ENCODE measurements at regions not wholly inside any gene's neighbourhood (a gene's known extent, or its start where the extent isn't known, plus 50 kb on each side); places are given as distances from the start of the nearest gene placed in this dataset.
"Not testable (repeated sequence)": the region's sequence is repeated elsewhere in the genome, so short reads cannot be mapped to it uniquely, and the experiment has no call there.

GRCh38 chr3:160047876-160048275 is 59.2 kb downstream of the IL12A start:
- DNase-seq = no peak

DNA sequence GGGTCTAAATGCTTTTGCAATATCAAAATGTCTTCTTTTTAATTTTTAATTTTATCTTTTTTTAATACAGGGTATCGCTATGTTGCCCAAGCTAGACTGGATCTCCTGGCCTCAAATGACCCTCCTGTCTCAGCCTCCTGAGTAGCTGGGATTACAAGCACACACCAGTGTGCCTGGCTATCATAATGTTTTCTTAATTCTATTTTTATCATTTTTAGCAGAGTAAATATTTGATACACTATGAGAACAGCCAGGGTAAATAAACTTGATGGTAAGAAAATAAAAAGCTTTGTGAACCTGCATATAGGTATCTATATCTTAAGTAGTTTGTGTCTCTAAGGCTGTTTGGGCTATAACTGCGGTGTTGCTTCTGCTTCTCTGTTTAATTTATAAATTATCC is 60.4 kb downstream of the IL12A start:
- no peak for DNase-seq

DNA sequence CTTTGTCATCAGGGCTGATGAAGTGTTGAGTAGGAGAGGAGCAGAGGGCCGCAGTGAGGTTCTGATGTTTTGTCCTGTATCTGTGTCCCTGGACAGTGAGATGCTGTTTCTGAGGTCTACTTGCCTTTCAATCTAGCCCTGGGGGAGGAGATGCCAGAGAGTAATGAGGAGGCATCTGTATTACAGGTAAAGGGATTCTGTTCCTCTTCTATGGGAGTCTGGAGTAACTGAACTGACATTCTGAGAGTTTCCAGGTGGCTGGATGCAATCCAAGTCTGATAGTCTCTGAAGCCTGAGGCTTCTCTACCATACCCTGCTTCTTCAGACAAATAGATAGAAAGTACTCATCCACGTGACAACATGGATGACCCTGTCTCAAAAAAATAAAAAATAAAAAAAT is 60.9 kb downstream of the IL12A start:
- DNase-seq = no peak

DNA sequence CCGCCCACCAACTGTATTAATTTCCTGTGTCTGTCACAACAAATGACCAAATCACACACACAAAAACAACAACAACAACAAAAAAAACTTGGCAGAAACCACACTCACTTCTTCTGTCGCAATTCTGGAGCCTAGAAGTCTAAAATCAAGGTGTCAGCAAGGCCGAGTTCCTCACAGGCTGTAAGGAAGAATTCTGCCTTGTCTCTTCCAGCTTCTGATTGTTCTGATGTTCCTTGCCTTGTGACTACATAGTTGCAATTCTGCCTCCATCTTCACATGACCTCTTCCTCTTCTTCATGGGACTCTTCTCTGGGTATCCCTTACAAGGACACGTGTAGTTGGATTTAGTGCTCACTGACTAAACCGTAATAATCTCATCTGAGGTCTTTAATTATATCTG is 61.4 kb downstream of the IL12A start:
- no peak for DNase-seq

GRCh38 chr3:160052385-160053047 is 63.9 kb downstream of the IL12A start:
- DNase-seq = no peak

- no peak for DNase-seq
Observed at GRCh38 chr3:160053048-160053391, 64.4 kb downstream of the IL12A start.

- DNase-seq = not testable (repeated sequence)
Observed at GRCh38 chr3:160054862-160055261, 66.2 kb downstream of the IL12A start.

DNA sequence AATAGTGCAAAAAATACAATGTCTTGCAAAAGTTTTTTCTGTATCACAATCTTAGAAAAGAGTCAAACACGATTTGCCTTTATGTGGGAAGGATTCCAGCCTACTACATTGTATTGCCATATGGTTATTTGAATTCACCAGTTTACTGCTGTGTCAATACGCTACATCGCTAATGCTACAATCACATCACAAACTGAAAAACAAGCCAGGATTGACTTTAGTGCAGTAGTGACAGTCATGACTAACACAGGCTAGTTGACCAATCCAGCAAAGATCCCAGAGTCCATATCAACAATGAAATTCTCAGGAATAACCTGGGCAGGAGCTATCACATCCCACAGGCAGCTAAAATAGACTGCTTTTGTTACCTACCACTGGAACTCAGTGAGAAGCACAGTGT is 67.0 kb downstream of the IL12A start:
- DNase-seq = no peak

- no peak for DNase-seq
Observed at GRCh38 chr3:160057331-160057730, 68.7 kb downstream of the IL12A start.

DNA sequence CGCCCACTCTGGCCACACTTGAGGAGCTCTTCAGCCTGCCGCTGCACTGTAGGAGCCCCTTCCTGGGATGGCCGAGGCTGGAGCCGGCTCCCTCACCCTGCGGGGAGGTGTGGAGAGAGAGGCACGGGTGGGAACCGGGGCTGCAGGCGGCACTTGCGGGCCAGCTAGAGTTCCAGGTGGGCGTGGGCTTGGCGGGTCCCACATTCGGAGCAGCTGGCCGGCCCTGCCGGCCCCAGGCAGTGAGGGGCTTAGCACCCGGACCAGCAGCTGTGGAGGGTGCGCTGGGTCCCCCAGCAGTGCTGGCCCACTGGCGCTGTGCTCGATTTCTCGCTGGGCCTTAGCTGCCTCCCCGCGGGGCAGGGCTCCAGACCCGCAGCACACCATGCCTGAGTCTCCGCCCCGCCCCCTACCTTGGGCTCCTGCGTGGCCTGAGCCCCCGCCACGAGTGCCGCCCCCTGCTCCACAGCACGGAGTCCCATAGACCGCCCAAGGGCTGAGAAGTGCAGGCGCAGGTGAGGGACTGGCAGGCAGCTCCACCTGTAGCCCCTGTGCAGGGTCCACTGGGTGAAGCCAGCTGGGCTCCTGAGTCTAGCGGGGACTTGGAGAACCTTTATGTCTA is 71.9 kb downstream of the IL12A start:
- no peak for DNase-seq

DNA sequence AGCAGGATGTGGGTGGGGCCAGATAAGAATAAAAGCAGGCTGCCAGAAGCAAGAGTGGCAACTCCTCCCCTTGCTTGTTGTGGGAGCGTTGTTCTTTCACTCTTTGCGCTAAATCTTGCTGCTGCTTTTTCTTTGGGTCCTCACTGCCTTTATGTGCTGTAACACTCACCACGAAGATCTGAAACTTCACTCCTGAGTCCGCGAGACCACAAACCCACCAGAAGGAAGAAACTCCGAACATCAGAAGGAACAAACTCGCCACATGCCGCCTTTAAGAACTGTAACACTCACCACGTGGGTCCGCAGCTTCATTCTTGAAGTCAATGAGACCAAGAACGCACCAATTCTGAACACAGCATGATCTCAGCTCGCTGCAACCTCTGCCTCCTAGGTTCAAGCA is 72.9 kb downstream of the IL12A start:
- no peak for DNase-seq

DNA sequence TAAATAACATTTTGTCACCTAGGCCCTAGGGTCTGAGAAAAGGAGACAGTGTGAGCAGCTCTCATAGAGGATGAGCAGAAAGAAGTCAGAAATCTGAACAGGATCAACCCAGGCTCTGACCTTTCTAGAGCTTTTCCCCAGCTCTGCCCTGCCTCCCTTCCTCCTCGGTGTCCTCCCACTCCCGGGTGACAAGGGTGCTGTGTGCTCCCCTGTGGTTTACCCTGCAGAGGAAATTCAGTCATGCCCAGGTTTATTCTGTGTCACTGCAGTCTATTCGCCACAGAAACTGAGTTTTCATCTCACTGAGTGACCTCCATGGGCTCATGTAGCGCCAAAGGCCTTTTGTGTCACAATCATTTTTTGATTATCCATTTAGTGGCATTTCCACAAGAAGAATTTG is 76.6 kb downstream of the IL12A start:
- no peak for DNase-seq

GRCh38 chr3:160065786-160066185 is 77.2 kb downstream of the IL12A start:
- no peak for DNase-seq

DNA sequence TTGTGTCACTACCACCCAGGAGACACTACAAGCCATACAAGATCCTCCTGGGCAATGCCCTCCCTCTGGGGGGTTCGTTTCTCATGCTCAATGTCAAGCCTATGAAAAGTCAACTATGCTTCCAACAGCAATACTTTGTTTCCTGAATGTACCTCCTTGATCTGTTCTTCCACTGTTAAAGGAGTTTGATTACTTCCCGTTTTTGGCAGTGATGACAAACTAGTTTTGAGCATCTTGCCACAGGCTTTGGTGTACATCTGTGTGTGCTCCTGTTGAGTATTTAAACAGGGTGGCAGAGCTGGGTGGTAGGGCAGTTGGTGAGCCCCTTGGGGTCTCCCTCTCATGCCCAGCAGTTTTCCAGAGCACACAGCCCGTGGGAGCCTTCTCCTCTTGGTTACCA is 81.4 kb downstream of the IL12A start:
- no peak for DNase-seq

- no peak for DNase-seq
Observed at GRCh38 chr3:160076519-160076918, 87.9 kb downstream of the IL12A start.

- DNase-seq = no peak
Observed at GRCh38 chr3:160078533-160078932, 89.9 kb downstream of the IL12A start.

- DNase-seq = no peak
Observed at GRCh38 chr3:160081958-160082533, 93.4 kb downstream of the IL12A start.

- DNase-seq = no peak
Observed at GRCh38 chr3:160084998-160085397, 96.4 kb downstream of the IL12A start.

DNA sequence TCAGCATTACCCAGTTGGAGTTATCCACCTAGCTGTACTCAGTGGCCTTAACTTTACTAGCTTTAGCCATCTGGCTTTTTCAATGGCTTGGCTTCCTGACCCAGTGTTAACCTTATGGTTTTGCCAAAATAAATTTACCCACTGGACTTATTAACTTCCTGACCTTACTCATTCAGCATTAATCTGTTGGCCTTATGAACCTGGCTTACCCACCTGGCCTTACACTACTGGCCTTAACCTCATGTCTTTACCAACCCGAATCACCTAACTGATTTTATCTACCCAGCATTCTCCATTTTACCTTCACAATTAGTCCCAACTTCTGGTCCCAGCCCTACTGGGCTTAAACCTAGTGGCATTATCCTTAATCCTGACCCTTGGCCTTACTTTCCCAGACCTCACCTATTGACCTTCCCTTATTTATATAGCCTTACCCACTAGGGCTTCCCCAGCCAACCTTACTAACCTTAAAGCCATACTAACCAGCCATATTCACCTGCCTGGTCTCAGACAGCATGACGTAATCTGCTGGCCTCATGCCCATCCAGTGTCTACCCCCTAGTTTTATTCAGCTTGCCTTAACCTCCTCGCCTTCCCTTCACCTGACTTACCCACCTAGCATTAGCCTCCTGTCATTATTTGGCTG is 100.0 kb downstream of the IL12A start:
- DNase-seq = no peak

- DNase-seq = no peak
Observed at GRCh38 chr3:160090653-160091052, 102.0 kb downstream of the IL12A start.

DNA sequence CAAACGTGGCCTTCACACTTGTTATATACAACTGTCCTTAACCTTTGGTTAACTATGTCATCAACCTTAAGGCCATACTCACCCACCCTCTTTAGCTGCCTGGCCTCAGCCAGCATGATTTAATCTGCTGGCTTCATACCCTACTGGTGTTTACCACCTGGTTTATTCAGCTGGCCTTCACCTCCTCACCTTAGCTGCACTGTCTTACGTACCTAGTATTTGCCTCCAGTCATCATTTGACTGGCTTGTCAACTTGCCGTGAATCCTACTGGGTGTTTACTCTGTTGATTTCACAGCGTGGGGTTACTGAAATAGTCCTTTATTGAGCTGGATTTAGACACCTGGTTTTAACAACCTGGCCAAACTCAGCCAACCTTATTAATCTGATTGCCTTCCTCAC is 102.8 kb downstream of the IL12A start:
- no peak for DNase-seq

DNA sequence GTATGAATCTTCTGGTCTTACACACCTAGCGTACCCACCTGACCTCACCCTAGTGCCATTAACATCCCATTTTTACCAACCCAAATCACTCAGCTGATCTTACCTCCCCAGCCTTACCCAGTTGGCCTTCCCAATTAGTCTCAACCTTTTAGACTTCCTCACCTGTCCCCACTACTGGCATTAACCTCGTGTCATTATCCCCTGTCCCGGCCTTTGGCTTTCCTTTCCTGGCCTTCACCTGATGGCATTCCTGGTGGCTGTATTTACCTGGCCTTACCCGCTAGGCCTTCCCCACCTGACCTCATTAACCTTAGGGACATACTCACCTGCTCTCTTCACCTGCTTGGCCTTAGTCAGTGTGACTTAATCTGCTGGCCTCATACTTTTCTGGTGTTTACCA is 104.1 kb downstream of the IL12A start:
- DNase-seq = no peak

DNA sequence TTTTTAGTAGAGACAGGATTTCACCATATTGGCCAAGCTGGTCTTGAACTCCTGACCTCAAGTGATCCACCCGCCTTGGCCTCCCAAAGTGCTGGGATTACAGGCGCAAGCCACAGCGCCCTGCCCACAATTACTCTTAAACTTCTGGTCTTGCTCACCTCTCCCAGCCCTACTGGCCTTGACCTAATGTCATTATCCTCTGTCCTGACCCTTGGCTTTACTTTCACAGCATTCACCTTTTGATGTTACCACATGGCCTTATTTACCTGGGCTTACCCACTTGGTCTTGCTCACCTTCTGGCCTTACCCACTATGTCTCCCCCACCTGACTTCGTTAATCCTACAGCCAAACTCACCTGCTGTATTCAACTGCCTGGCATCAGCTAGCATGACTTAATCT is 105.9 kb downstream of the IL12A start:
- DNase-seq = no peak

DNA sequence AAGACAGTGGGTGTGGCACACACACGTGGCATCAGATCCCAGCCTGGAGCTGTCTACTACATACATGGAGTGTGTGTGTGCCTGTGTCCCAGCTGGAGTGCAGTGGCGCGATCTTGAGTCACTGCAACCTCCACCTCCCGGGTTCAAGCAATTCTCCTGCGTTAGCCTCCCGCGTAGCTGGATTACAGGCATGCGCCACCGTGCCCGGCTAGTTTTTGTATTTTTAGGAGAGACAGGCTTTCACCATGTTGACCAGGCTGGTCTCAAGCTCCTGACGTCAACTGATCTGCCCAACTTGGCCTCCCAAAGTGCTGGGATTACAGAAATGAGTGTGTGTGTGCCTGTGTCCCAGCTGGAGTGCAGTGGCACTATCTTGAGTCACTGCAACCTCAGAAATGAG is 108.8 kb downstream of the IL12A start:
- DNase-seq = no peak

Data from NCI-H1694 treated with DMSO at 0.1 percent for 48 hours (cell line).